Vagina (tissue), 2 donors: ENCODE measurements at regions not wholly inside any gene's neighbourhood (a gene's known extent, or its start where the extent isn't known, plus 50 kb on each side); places are given as distances from the start of the nearest gene placed in this dataset.

Experiments used
- CTCF ChIP-seq, 3 experiments: fragments of 450-650 bp in 2 of 3; fragments of 200-600 bp in 1 of 3; sonication (generic) in 1 of 3; IDR thresholded peaks; one replicate each; pipeline ENCODE4 v1.5.1; 2017 to 2019; ENCODE audit warnings: antibody characterized with exemption in 3 of 3, mild to moderate bottlenecking in 2 of 3, moderate library complexity in 2 of 3
- POLR2A ChIP-seq, 2 donors: fragments of 450-650 bp; IDR thresholded peaks; one replicate each; pipeline ENCODE4 v1.6.1; 2017; ENCODE audit warnings: antibody characterized with exemption in 2 of 2, mild to moderate bottlenecking in 2 of 2, moderate library complexity in 2 of 2
- POLR2AphosphoS5 ChIP-seq, 2 donors: sonication (generic); formaldehyde crosslinking; IDR thresholded peaks; one replicate each; pipeline ENCODE4 v1.9.0; 2017; ENCODE audit warnings: antibody characterized with exemption in 2 of 2, mild to moderate bottlenecking in 2 of 2, low read depth in 1 of 2; ENCODE audit not compliant: insufficient read depth in 1 of 2

GRCh38 chrX:115367951-115368350 lies 78.4 kb downstream of the LUZP4 start:
- TF ChIP-seq CTCF (IDR thresholded peaks at IDR 0.05) (no peak), POLR2AphosphoS5 (IDR thresholded peaks at IDR 0.05; ENCODE audit: insufficient read depth in 1 of 2, low read depth in 1 of 2) (no peak), POLR2A (IDR thresholded peaks at IDR 0.05) (no peak)
